ENCODE measurements at regions not wholly inside any gene's neighbourhood (a gene's known extent, or its start where the extent isn't known, plus 50 kb on each side); places are given as distances from the start of the nearest gene placed in this dataset.

GRCh38 chr16:55179852-55180585 lies 144.0 kb upstream of the IRX6 start:
- Histone ChIP-seq H3K36me3 (ENCODE audit: low read depth, missing control alignments) (no peaks in the 10 kb centered on the region), H3K27ac (no peak overlapping the region), H3K4me1 (no peaks in the 10 kb centered on the region), H3K4me3 (no peak overlapping the region), H3K27me3 (no peaks in the 10 kb centered on the region), H3K9me3 (no peaks in the 10 kb centered on the region)
- no peak for DNase-seq
- WGBS, 2 donors: 73 to 76% methylated on average over 15 of the region's 15 CpGs
- intact Hi-C loops (cut with DNase I; ENCODE audit: low total_unique reads): no loop called here
- TF ChIP-seq POLR2A (IDR thresholded peaks at IDR 0.05): no peak
- TF ChIP-seq CTCF (IDR thresholded peaks at IDR 0.05): no peak

GRCh38 chr16:55184052-55184451 lies 140.0 kb upstream of the IRX6 start:
- no peak overlapping the region for H3K4me3 ChIP-seq
- H3K36me3 ChIP-seq (ENCODE audit: low read depth, missing control alignments): no peaks in the 10 kb centered on the region
- DNase-seq: no peak
- no peaks in the 10 kb centered on the region for H3K4me1 ChIP-seq
- intact Hi-C loops (cut with DNase I; ENCODE audit: low total_unique reads): no loop called here
- H3K9me3 ChIP-seq: no peaks in the 10 kb centered on the region
- TF ChIP-seq POLR2A (IDR thresholded peaks at IDR 0.05): no peak
- no peak for TF ChIP-seq CTCF (IDR thresholded peaks at IDR 0.05)
- H3K27ac ChIP-seq: no peak overlapping the region
- H3K27me3 ChIP-seq: no peaks in the 10 kb centered on the region

DNA sequence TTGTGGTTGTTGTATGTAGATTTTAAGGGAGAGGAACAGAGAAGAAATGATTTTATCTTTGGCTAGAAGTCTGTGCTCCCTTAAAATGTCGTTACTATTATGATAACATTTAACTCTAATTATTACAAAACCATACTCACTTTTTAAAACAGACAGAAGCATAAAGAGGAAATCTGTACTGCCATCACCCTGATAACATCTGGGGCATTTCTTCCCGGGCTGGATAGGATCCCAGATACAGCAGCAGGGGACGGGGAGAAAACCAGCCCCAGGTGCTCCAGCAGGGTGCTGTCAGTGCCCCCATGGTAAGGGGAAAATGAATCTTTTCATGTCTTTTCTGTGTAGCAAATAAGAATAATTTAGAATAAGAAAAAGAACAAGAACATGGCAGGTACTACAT lies 139.4 kb upstream of the IRX6 start:
- no peak for DNase-seq
- Histone ChIP-seq H3K27ac (no peak overlapping the region), H3K9me3 (no peaks in the 10 kb centered on the region), H3K36me3 (ENCODE audit: low read depth, missing control alignments) (no peaks in the 10 kb centered on the region), H3K4me3 (no peak overlapping the region), H3K27me3 (no peaks in the 10 kb centered on the region), H3K4me1 (no peaks in the 10 kb centered on the region)
- 35 to 47% methylated on average over 3 of the region's 3 CpGs for WGBS, 2 donors
- TF ChIP-seq POLR2A (IDR thresholded peaks at IDR 0.05): no peak
- TF ChIP-seq CTCF (IDR thresholded peaks at IDR 0.05): no peak
- intact Hi-C loops (cut with DNase I; ENCODE audit: low total_unique reads): no loop called here

DNA sequence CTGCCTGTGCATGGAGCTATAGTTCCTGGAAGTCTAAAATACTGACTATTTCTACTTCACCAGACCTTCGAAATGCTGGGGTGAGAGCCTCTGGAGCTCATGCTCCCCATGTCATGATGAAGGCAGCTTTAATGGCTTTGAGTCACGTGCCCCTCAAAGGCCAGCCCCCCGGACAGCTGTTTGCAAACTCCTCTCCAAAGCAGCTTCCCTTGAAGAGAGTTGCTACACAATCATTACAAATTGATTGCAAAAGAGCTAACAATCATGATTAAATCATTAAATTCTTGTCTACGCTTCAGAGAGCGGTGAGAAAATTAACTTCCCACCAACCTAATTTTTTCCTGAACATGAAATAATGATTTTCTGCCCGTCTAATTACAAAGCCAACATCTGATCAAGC lies 134.8 kb upstream of the IRX6 start:
- Histone ChIP-seq H3K4me1 (no peaks in the 10 kb centered on the region), H3K27ac (no peak overlapping the region), H3K36me3 (ENCODE audit: low read depth, missing control alignments) (no peaks in the 10 kb centered on the region), H3K27me3 (no peaks in the 10 kb centered on the region), H3K4me3 (no peak overlapping the region), H3K9me3 (no peaks in the 10 kb centered on the region)
- DNase-seq: no peak
- no peak for TF ChIP-seq CTCF (IDR thresholded peaks at IDR 0.05)
- no peak for TF ChIP-seq POLR2A (IDR thresholded peaks at IDR 0.05)
- 21 to 33% methylated on average over 6 of the region's 6 CpGs for WGBS, 2 donors
- intact Hi-C loops (cut with DNase I; ENCODE audit: low total_unique reads): no loop called here

Data from testis (tissue), 2 donors.